SK-N-SH (cell line): ENCODE measurements at regions not wholly inside any gene's neighbourhood (a gene's known extent, or its start where the extent isn't known, plus 50 kb on each side); places are given as distances from the start of the nearest gene placed in this dataset.

Experiments
- CTCF ChIA-PET: fragments of 300-600, 350-600 bp; formaldehyde crosslinking; extraction: SDS; loops from one replicate; lab custom pipeline; 2021; lab: Yijun Ruan, JAX
- POLR2A ChIA-PET: fragments of 350-600 bp; sonication (Branson Sonifier 250); formaldehyde crosslinking; extraction: SDS; loops from one replicate; lab custom pipeline; 2020; ENCODE audit warnings: antibody characterized with exemption, inconsistent platforms; lab: Yijun Ruan, JAX
- DNase-seq: peaks from one replicate; pipeline ENCODE4 v3.0.0; 2012
- H2AFZ ChIP-seq: fragments of 200-600 bp; sonication (generic); 2 replicates; pipeline ENCODE4 v1.8.1; 2016; ENCODE audit warnings: antibody characterized with exemption, mild to moderate bottlenecking, low read depth
- H3F3A ChIP-seq: fragments of 200-600 bp; sonication (generic); replicated peaks from 2 replicates; pipeline ENCODE3; 2016; ENCODE audit warnings: antibody characterized with exemption, mild to moderate bottlenecking; ENCODE audit not compliant: insufficient read depth
- H3K27ac ChIP-seq, 2 experiments: fragments of 200-500 bp in 1 of 2; fragments of 200-600 bp in 1 of 2; sonication (Bioruptor generic) in 1 of 2; sonication (generic), shearing (Covaris generic) in 1 of 2; 2 replicates each; pipeline versions ENCODE4 v1.5.1 to v1.6.1; 2014 to 2016; ENCODE audit warnings: low read depth in 2 of 2, inconsistent platforms in 1 of 2, low read length in 1 of 2, mild to moderate bottlenecking in 1 of 2, mixed read lengths in 1 of 2
- H3K27me3 ChIP-seq: fragments of 200-600 bp; sonication (generic), shearing (Covaris generic); 2 replicates; pipeline ENCODE4 v1.6.1; 2016; ENCODE audit warnings: mixed run types; ENCODE audit not compliant: insufficient read depth
- H3K36me3 ChIP-seq, 2 experiments: fragments of 200-500 bp in 1 of 2; fragments of 200-600 bp in 1 of 2; sonication (Bioruptor generic) in 1 of 2; sonication (generic) in 1 of 2; replicated peaks in 1 of 2; 2 replicates each; pipeline versions ENCODE3 to v1.5.1; 2014 to 2016; ENCODE audit warnings: low read length in 1 of 2, mild to moderate bottlenecking in 1 of 2; ENCODE audit not compliant: insufficient read depth in 2 of 2, control insufficient read depth in 1 of 2
- H3K4me1 ChIP-seq, 2 experiments: fragments of 200-500 bp in 1 of 2; fragments of 200-600 bp in 1 of 2; sonication (Bioruptor generic) in 1 of 2; sonication (generic), shearing (Covaris generic) in 1 of 2; 2 replicates each; pipeline versions ENCODE4 v1.5.1 to v1.6.1; 2014 to 2016; ENCODE audit warnings: low read depth in 1 of 2, low read length in 1 of 2, mixed run types in 1 of 2; ENCODE audit not compliant: insufficient read depth in 2 of 2, control insufficient read depth in 1 of 2
- H3K4me2 ChIP-seq: fragments of 200-600 bp; sonication (generic), shearing (Covaris generic); 2 replicates; pipeline ENCODE4 v1.6.1; 2017; ENCODE audit warnings: mixed run types
- H3K4me3 ChIP-seq, 2 experiments: fragments of 200-500 bp in 1 of 2; fragments of 200-600 bp in 1 of 2; sonication (Bioruptor generic) in 1 of 2; sonication (generic), shearing (Covaris generic) in 1 of 2; 2 replicates each; pipeline versions ENCODE4 v1.5.1 to v1.8.1; 2014 to 2016; ENCODE audit warnings: low read depth in 2 of 2, inconsistent platforms in 1 of 2, low read length in 1 of 2, mild to moderate bottlenecking in 1 of 2, mixed read lengths in 1 of 2, moderate library complexity in 1 of 2
- H3K79me2 ChIP-seq: fragments of 200-600 bp; sonication (generic); 2 replicates; pipeline ENCODE4 v1.8.1; 2017; ENCODE audit warnings: mild to moderate bottlenecking; ENCODE audit not compliant: insufficient read depth
- H3K9ac ChIP-seq: fragments of 200-600 bp; sonication (generic); 2 replicates; pipeline ENCODE4 v1.6.1; 2017; ENCODE audit warnings: mixed run types
- H3K9me2 ChIP-seq: fragments of 200-600 bp; sonication (generic); 2 replicates; pipeline ENCODE4 v1.6.1; 2017; ENCODE audit warnings: mixed run types
- H3K9me3 ChIP-seq: fragments of 200-600 bp; sonication (generic); 2 replicates; pipeline ENCODE4 v1.6.1; 2017; ENCODE audit warnings: mixed run types, mild to moderate bottlenecking, moderate library complexity
- H4K20me1 ChIP-seq: fragments of 200-600 bp; sonication (generic); 2 replicates; pipeline ENCODE4 v1.6.1; 2017; ENCODE audit warnings: mild to moderate bottlenecking, mixed run types; ENCODE audit not compliant: insufficient read depth
- MXI1 ChIP-seq: IDR thresholded peaks from 2 replicates; pipeline ENCODE4 v1.6.1; 2012; ENCODE audit warnings: mild to moderate bottlenecking, low read depth, low read length, improper control_type of control experiment
- NRF1 ChIP-seq: IDR thresholded peaks from 2 replicates; pipeline ENCODE4 v1.6.1; 2012; ENCODE audit warnings: low read depth, mild to moderate bottlenecking, low read length
- RAD21 ChIP-seq: IDR thresholded peaks from 2 replicates; pipeline ENCODE4 v1.6.1; 2012; ENCODE audit warnings: mild to moderate bottlenecking, low read length
- RXRA ChIP-seq: IDR thresholded peaks from 2 replicates; pipeline ENCODE4 v1.4.0; 2012; ENCODE audit warnings: low read depth, mild to moderate bottlenecking, borderline replicate concordance
- SIN3A ChIP-seq: IDR thresholded peaks from 2 replicates; pipeline ENCODE4 v1.6.1; 2012; ENCODE audit warnings: low read depth, mild to moderate bottlenecking, low read length, moderate library complexity, borderline replicate concordance
- TCF12 ChIP-seq: IDR thresholded peaks from 2 replicates; pipeline ENCODE4 v1.4.0; 2012
- WGBS: methylation state at CpG from one replicate; pipeline ENCODE4 v1.1.6; 2017; ENCODE audit warnings: low lambda C conversion rate; 5-methylcytosine and 5-hydroxymethylcytosine counted together
- TF ChIP-seq, protein P1 (sequence below): IDR thresholded peaks from 2 replicates; pipeline ENCODE4; 2012
- TF ChIP-seq, protein P2 (sequence below): IDR thresholded peaks from 2 replicates; pipeline ENCODE4 v1.6.1; 2012; ENCODE audit warnings: mild to moderate bottlenecking, low read depth, low read length, moderate library complexity
- TF ChIP-seq, protein P3 (sequence below): IDR thresholded peaks from 2 replicates; pipeline ENCODE4 v1.4.0; 2012; ENCODE audit warnings: low read depth, borderline replicate concordance

DNA sequence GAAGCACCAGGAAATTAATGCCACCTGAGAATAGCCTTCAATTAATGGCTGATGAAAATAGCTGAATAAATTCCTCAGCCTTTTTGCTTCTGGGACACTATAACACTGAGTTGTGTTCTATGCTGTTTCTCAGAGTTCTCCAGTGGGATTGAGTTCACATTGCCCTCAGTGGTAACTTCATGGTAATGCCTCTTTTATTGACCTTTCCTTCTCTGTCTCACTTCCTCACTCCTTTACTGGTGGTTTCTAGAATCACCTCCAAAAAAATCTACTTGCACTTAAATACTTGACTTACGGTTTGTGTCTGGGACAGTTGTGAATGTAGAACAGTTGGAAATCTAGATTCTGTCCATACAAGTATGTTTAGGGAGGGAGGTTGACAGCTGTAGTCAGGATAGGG is 293.7 kb downstream of the PPP1R2C start:
- Histone ChIP-seq H3K4me3 (no peak overlapping the region), H3K9me2 (no peaks in the 10 kb centered on the region), H4K20me1 (no peaks in the 10 kb centered on the region), H3K9me3 (no peaks in the 10 kb centered on the region), H2AFZ (no peak overlapping the region), H3K9ac (no peak overlapping the region), H3K27me3 (no peaks in the 10 kb centered on the region), H3K4me2 (no peak overlapping the region), H3F3A (no peaks in the 10 kb centered on the region), H3K36me3 (no peaks in the 10 kb centered on the region), H3K4me1 (no peaks in the 10 kb centered on the region), H3K27ac (no peak overlapping the region), H3K79me2 (no peaks in the 10 kb centered on the region)
- ChIA-PET CTCF (no interaction called here), POLR2A (no interaction called here)
- 10% methylated on average over 1 of the region's 1 CpG for WGBS
- TF ChIP-seq RAD21, result no peak
- TF ChIP-seq SIN3A, result no peak
- TF ChIP-seq, protein P1, sequence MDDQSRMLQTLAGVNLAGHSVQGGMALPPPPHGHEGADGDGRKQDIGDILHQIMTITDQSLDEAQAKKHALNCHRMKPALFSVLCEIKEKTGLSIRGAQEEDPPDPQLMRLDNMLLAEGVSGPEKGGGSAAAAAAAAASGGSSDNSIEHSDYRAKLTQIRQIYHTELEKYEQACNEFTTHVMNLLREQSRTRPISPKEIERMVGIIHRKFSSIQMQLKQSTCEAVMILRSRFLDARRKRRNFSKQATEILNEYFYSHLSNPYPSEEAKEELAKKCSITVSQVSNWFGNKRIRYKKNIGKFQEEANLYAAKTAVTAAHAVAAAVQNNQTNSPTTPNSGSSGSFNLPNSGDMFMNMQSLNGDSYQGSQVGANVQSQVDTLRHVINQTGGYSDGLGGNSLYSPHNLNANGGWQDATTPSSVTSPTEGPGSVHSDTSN, result no peak
- TF ChIP-seq MXI1, result no peak
- TF ChIP-seq, protein P2, sequence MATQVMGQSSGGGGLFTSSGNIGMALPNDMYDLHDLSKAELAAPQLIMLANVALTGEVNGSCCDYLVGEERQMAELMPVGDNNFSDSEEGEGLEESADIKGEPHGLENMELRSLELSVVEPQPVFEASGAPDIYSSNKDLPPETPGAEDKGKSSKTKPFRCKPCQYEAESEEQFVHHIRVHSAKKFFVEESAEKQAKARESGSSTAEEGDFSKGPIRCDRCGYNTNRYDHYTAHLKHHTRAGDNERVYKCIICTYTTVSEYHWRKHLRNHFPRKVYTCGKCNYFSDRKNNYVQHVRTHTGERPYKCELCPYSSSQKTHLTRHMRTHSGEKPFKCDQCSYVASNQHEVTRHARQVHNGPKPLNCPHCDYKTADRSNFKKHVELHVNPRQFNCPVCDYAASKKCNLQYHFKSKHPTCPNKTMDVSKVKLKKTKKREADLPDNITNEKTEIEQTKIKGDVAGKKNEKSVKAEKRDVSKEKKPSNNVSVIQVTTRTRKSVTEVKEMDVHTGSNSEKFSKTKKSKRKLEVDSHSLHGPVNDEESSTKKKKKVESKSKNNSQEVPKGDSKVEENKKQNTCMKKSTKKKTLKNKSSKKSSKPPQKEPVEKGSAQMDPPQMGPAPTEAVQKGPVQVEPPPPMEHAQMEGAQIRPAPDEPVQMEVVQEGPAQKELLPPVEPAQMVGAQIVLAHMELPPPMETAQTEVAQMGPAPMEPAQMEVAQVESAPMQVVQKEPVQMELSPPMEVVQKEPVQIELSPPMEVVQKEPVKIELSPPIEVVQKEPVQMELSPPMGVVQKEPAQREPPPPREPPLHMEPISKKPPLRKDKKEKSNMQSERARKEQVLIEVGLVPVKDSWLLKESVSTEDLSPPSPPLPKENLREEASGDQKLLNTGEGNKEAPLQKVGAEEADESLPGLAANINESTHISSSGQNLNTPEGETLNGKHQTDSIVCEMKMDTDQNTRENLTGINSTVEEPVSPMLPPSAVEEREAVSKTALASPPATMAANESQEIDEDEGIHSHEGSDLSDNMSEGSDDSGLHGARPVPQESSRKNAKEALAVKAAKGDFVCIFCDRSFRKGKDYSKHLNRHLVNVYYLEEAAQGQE, result no peak
- TF ChIP-seq TCF12, result no peak
- TF ChIP-seq, protein P3, sequence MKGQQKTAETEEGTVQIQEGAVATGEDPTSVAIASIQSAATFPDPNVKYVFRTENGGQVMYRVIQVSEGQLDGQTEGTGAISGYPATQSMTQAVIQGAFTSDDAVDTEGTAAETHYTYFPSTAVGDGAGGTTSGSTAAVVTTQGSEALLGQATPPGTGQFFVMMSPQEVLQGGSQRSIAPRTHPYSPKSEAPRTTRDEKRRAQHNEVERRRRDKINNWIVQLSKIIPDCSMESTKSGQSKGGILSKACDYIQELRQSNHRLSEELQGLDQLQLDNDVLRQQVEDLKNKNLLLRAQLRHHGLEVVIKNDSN, result no peak
- DNase-seq, result no peak

DNA sequence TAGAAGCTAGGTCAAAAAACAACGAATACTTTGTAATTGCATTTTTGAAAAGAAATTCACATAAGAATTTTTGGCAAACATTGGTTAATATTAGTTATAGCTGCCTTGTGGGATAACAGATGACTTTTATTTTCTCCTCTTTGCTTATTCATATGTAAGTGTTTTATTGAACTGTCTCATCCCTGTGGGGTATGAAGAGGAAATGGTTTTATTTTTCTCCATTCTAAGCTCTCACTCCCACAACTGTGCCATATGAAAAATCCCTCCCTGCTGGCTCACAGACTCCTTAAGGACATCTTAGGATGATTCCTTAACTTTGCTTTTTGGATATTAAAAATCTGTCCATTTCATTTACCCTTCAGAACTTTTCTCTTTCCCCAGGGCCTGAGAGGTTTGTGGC is 300.6 kb downstream of the PPP1R2C start:
- Histone ChIP-seq H2AFZ (no peak overlapping the region), H3K79me2 (no peaks in the 10 kb centered on the region), H3K4me1 (no peaks in the 10 kb centered on the region), H3K4me2 (no peak overlapping the region), H4K20me1 (no peaks in the 10 kb centered on the region), H3K36me3 (no peaks in the 10 kb centered on the region), H3K9me2 (no peaks in the 10 kb centered on the region), H3K9me3 (no peaks in the 10 kb centered on the region), H3K9ac (no peak overlapping the region), H3K27me3 (no peaks in the 10 kb centered on the region), H3K27ac (no peak overlapping the region), H3K4me3 (no peak overlapping the region), H3F3A (no peaks in the 10 kb centered on the region)
- ChIA-PET POLR2A (no interaction called here), CTCF (no interaction called here)
- WGBS, result 5% methylated on average over 1 of the region's 1 CpG
- TF ChIP-seq NRF1 (no peak), RXRA (no peak), TCF12 (no peak)
- DNase-seq, result no peak
